ENCODE measurements at regions not wholly inside any gene's neighbourhood (a gene's known extent, or its start where the extent isn't known, plus 50 kb on each side); places are given as distances from the start of the nearest gene placed in this dataset.

- ATAC-seq (ENCODE audit: insufficient number of reproducible peaks, low FRiP score, low read depth) (no peak), DNase-seq (ENCODE audit: low spot score) (no peak)
- no peaks in the 10 kb centered on the region for H3K36me3 ChIP-seq
- H3K9me3 ChIP-seq, result no peaks in the 10 kb centered on the region
- no peak for TF ChIP-seq CTCF (IDR thresholded peaks at IDR 0.05)
- H3K4me1 ChIP-seq (ENCODE audit: control insufficient read depth in 1 of 2, low read depth in 2 of 2), result no peaks in the 10 kb centered on the region
- H3K27me3 ChIP-seq (replicated peaks; ENCODE audit: insufficient read depth), result no peaks in the 10 kb centered on the region
- no peak overlapping the region for H3K27ac ChIP-seq
- no peak overlapping the region for H3K4me3 ChIP-seq
Observed at GRCh38 chr15:53213336-53213735, 423.2 kb upstream of the ONECUT1 start.

GRCh38 chr15:53212785-53213184, 422.6 kb upstream of the ONECUT1 start:
- Histone ChIP-seq H3K4me1 (ENCODE audit: control insufficient read depth in 1 of 2, low read depth in 2 of 2) (no peaks in the 10 kb centered on the region), H3K27ac (no peak overlapping the region), H3K4me3 (no peak overlapping the region), H3K36me3 (no peaks in the 10 kb centered on the region), H3K9me3 (no peaks in the 10 kb centered on the region), H3K27me3 (replicated peaks; ENCODE audit: insufficient read depth) (no peaks in the 10 kb centered on the region)
- no peak for TF ChIP-seq CTCF (IDR thresholded peaks at IDR 0.05)
- no peak for DNase-seq (ENCODE audit: low spot score)
- ATAC-seq (ENCODE audit: insufficient number of reproducible peaks, low FRiP score, low read depth), result no peak

GRCh38 chr15:53210653-53211052, 420.5 kb upstream of the ONECUT1 start:
- Histone ChIP-seq H3K27me3 (replicated peaks; ENCODE audit: insufficient read depth) (no peaks in the 10 kb centered on the region), H3K36me3 (no peaks in the 10 kb centered on the region), H3K4me3 (no peak overlapping the region), H3K27ac (no peak overlapping the region), H3K9me3 (no peaks in the 10 kb centered on the region), H3K4me1 (ENCODE audit: control insufficient read depth in 1 of 2, low read depth in 2 of 2) (no peaks in the 10 kb centered on the region)
- ATAC-seq (ENCODE audit: insufficient number of reproducible peaks, low FRiP score, low read depth) (no peak), DNase-seq (ENCODE audit: low spot score) (no peak)
- TF ChIP-seq CTCF (IDR thresholded peaks at IDR 0.05), result no peak

- Histone ChIP-seq H3K9me3 (no peaks in the 10 kb centered on the region), H3K4me1 (ENCODE audit: control insufficient read depth in 1 of 2, low read depth in 2 of 2) (no peaks in the 10 kb centered on the region), H3K36me3 (no peaks in the 10 kb centered on the region), H3K27me3 (replicated peaks; ENCODE audit: insufficient read depth) (no peaks in the 10 kb centered on the region), H3K4me3 (no peak overlapping the region), H3K27ac (no peak overlapping the region)
- ATAC-seq (ENCODE audit: insufficient number of reproducible peaks, low FRiP score, low read depth) (no peak), DNase-seq (ENCODE audit: low spot score) (no peak)
- TF ChIP-seq CTCF (IDR thresholded peaks at IDR 0.05), result no peak
Observed at GRCh38 chr15:53209396-53210042, 419.4 kb upstream of the ONECUT1 start.

DNA sequence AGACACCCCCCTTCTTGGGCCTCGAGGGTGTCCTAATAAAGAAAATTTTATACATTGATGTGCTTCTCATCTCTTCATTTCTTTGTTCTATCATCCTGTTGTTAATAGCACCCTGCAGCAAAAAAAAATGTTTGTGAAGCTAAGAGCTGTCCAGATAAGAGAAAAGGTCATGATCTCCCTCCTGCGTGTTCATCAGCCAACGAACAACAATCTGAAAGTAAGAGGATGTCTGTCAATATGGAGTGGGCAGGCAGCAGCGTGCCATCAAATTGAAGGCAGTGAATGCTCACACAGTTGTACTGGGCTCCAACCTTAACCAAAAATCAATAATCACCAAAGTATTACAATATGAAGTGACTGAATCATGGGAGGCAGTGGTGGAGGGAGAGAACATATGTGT, 418.6 kb upstream of the ONECUT1 start:
- Histone ChIP-seq H3K27me3 (replicated peaks; ENCODE audit: insufficient read depth) (no peaks in the 10 kb centered on the region), H3K4me3 (no peak overlapping the region), H3K36me3 (no peaks in the 10 kb centered on the region), H3K27ac (no peak overlapping the region), H3K4me1 (ENCODE audit: control insufficient read depth in 1 of 2, low read depth in 2 of 2) (no peaks in the 10 kb centered on the region), H3K9me3 (no peaks in the 10 kb centered on the region)
- ATAC-seq (ENCODE audit: insufficient number of reproducible peaks, low FRiP score, low read depth) (no peak), DNase-seq (ENCODE audit: low spot score) (no peak)
- TF ChIP-seq CTCF (IDR thresholded peaks at IDR 0.05), result no peak

Data from thoracic aorta (tissue), 2 donors.